Activated naive CD4-positive, alpha-beta T cell treated with anti-CD3 and anti-CD28 coated beads for 36 hours (primary cell): ENCODE measurements at regions not wholly inside any gene's neighbourhood (a gene's known extent, or its start where the extent isn't known, plus 50 kb on each side); places are given as distances from the start of the nearest gene placed in this dataset.

Experiments used
- CTCF ChIA-PET: fragments of 350-600 bp; sonication (Branson Sonifier 250); formaldehyde crosslinking; loops from one replicate; lab custom pipeline; 2021; ENCODE audit warnings: antibody characterized with exemption; lab: Charles Lee
- DNase-seq: peaks from one replicate; pipeline ENCODE4 v3.0.0-alpha.2; 2020
- H3K27ac Mint-ChIP-seq: one replicate; pipeline ENCODE4 v1.8.0; 2021; ENCODE audit warnings: mild to moderate bottlenecking, mixed read lengths
- H3K27me3 Mint-ChIP-seq: one replicate; pipeline ENCODE4 v1.8.0; 2021; ENCODE audit warnings: low read depth, mixed read lengths
- H3K36me3 Mint-ChIP-seq: one replicate; pipeline ENCODE4 v1.8.0; 2021; ENCODE audit warnings: low read depth, mixed read lengths
- H3K4me1 Mint-ChIP-seq: one replicate; pipeline ENCODE4 v1.8.0; 2021; ENCODE audit warnings: low read depth, mixed read lengths
- H3K4me3 Mint-ChIP-seq: one replicate; pipeline ENCODE4 v1.8.0; 2021; ENCODE audit warnings: mild to moderate bottlenecking, moderate library complexity, mixed read lengths
- H3K9me3 Mint-ChIP-seq: one replicate; pipeline ENCODE4 v1.8.0; 2021; ENCODE audit warnings: mixed read lengths
- intact Hi-C: fragments of 100-400 bp; cut with micrococcal nuclease; formaldehyde crosslinking; loops from one replicate; pipeline ENCODE4 v1.15.1; 2023

DNA sequence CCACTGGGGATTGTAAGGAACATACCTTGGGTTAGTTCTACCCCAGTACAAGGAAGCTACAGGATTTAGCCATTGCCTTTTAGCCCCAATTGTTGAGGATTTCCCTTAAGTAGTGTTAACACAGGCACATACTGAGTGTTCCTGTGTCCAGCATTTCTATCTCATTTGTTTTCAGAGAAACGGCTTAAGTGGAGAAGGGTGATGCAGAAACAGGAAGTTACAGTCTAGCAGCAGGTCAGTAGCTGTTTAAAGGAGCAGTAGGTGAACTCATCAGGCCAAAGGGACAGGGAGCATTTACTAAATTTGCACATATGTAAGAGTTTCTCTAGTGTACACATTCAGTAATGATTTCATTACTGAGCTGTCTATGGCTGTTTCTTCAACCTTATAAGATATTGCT, 644.2 kb upstream of the GJE1 start:
- Mint-ChIP-seq H3K4me3 (no peak overlapping the region), H3K36me3 (no peaks in the 10 kb centered on the region), H3K9me3 (peaks cover 2% of the 10 kb centered on the region), H3K27ac (no peak overlapping the region), H3K4me1 (peaks cover 20% of the 10 kb centered on the region), H3K27me3 (no peaks in the 10 kb centered on the region)
- intact Hi-C loops = loop anchor here (10.0 kb wide), 2 partner anchors 526 to 1456 kb away; partner anchors contain the start of gene HIVEP2
- DNase-seq = no peak
- CTCF ChIA-PET = no interaction called here

DNA sequence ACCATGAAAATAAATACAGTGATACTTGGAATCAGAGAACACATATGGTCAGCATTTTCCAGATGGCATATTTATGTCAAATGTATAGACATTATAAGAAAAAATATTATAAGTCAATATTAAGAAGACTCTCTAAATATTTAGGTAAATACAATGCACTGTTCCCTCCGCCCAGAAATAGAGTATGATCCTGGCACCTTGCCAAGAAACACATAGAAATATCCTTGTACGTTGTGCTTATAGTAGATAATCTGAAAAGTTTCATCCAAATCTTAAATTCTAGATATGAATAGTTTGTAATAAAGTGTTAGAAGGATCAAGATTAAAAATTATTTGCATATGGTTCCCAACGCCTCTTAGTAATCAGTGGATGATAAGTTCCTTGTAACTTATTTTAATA, 645.8 kb upstream of the GJE1 start:
- Mint-ChIP-seq H3K4me1 (peaks cover 30% of the 10 kb centered on the region), H3K27me3 (no peaks in the 10 kb centered on the region), H3K36me3 (no peaks in the 10 kb centered on the region), H3K9me3 (peaks cover 2% of the 10 kb centered on the region), H3K4me3 (no peak overlapping the region), H3K27ac (no peak overlapping the region)
- CTCF ChIA-PET = no interaction called here
- DNase-seq = no peak
- intact Hi-C loops = loop anchor here (10.0 kb wide), 2 partner anchors 528 to 1458 kb away; partner anchors contain the start of gene HIVEP2

DNA sequence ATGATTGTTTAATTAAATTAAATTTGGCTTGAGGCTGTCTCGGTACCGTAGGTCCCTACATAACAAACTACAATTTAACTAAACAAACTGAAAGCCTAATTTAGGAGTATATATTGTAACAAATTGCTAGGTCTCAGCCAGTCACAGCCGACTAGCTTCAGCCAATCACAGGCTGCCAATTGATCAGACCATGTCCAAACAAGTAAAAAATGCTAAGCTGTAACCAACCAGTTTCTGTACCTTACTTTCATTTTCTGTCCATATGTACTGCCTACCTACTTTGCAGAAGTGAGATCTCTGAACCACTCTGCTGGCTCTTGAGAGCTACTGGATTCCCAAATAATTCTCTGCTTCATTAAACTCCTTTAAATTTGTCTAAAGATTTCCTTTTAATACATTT, 648.0 kb upstream of the GJE1 start:
- H3K4me1 Mint-ChIP-seq = peaks cover 33% of the 10 kb centered on the region
- peak overlapping the region; percentile 91 for H3K27ac Mint-ChIP-seq
- CTCF ChIA-PET = no interaction called here
- no peaks in the 10 kb centered on the region for H3K27me3 Mint-ChIP-seq
- peaks cover 4% of the 10 kb centered on the region for H3K9me3 Mint-ChIP-seq
- intact Hi-C loops = loop anchor here (5.0 to 10.0 kb wide), 5 partner anchors 177 to 1460 kb away; partner anchors contain the start of gene HIVEP2
- no peak overlapping the region for H3K4me3 Mint-ChIP-seq
- H3K36me3 Mint-ChIP-seq = no peaks in the 10 kb centered on the region
- peak; percentile 52 for DNase-seq

DNA sequence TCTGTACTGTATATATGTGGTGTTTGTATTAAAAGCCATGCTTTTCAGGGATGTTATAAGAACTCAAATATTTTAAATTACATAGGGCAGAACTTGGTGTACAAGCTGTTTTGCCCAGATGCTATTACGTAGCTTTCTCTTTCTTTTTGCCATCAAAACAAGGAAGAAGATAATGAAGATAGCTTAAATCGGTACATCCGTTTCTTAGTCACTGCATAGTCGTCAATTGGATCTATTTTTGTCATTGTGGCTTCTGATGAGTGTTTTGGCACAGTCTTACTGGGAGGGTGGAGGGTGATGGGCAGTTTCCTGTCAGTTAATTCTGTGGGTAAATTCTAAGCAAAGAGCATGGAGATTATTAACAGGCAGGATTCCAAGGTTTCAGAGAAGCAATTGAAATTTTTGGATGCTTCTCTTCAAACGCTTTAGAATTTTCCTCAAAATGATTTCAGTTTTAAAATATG, 649.1 kb upstream of the GJE1 start:
- intact Hi-C loops = loop anchor here (1.0 to 10.0 kb wide), 11 partner anchors 19 to 1461 kb away; partner anchors contain the start of gene HIVEP2
- H3K4me3 Mint-ChIP-seq = peak overlapping the region; percentile 65
- CTCF ChIA-PET = interaction anchor here (0.9 kb wide), 3 partner anchors 12 to 724 kb away, joined by 3 to 6 read pairs (median 4); no protein-coding TSS in a partner anchor
- peaks cover 6% of the 10 kb centered on the region for H3K9me3 Mint-ChIP-seq
- peaks cover 33% of the 10 kb centered on the region for H3K4me1 Mint-ChIP-seq
- H3K27ac Mint-ChIP-seq = peak overlapping the region; percentile 91
- peak; percentile 70 for DNase-seq
- H3K36me3 Mint-ChIP-seq = no peaks in the 10 kb centered on the region
- no peaks in the 10 kb centered on the region for H3K27me3 Mint-ChIP-seq

DNA sequence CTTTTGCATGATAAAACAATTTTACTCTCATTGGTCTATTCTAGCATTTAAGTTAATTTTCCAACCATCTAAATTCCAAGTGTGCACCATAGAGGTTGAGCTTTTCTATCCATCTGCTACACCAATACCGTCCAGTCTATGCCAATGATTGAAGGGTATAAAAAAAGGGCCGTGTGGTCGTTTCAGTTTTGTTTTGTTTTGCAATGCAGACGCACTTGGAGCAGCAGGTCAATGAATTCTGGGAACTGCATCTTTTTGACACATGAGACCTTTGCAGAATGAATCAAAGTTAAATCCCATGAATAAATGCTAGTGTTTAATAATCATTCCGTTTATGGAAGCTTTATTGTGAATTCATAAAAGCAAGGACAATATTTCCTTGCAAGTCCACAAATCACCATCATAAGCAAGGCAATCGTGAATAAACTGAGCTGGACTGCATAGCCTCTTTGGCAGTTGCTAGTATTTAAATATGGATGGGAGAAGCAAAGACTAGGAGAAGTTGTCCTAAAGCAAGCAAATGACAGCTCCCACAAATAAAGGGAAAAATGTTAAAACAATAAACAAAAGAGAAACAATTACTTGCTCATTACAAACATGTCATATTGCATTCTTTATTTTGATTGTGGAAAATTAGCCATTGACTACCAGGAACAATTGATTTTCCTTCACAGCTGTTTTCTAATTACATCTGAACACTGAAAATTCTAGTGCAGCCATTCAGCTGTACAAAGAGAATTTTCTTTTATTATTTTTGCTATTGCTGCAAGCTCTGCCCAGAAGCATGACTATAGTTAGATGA, 649.7 kb upstream of the GJE1 start:
- intact Hi-C loops = loop anchor here (1.0 to 10.0 kb wide), 11 partner anchors 19 to 1462 kb away; partner anchors contain the start of gene HIVEP2
- H3K27ac Mint-ChIP-seq = peak overlapping the region; percentile 91
- H3K4me1 Mint-ChIP-seq = peaks cover 33% of the 10 kb centered on the region
- DNase-seq = no peak
- no peaks in the 10 kb centered on the region for H3K36me3 Mint-ChIP-seq
- H3K4me3 Mint-ChIP-seq = peak overlapping the region; percentile 65
- peaks cover 6% of the 10 kb centered on the region for H3K9me3 Mint-ChIP-seq
- no peaks in the 10 kb centered on the region for H3K27me3 Mint-ChIP-seq
- CTCF ChIA-PET = interaction anchor here (0.9 kb wide), 2 partner anchors 80 to 725 kb away, joined by 3 to 4 read pairs; no protein-coding TSS in a partner anchor

DNA sequence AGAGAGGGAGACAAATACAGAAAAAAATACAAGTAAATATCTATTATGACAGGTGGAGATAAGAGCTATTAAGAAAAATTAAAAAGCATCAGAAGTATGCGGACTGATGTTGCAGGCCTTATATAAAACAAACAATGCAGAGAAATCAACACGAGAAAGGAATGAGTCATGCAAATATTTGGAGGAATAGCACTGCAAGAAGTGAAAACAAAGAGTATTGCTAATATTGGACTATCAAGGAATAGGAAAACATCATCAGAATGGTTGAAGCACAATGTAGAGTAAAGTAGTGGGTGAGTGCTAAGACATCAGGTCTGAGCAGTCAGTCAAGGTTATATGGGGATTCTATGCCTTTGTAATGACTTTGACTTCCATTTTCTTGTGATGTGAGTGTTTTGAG, 657.5 kb upstream of the GJE1 start:
- no peak overlapping the region for H3K27ac Mint-ChIP-seq
- no peak for DNase-seq
- H3K27me3 Mint-ChIP-seq = no peaks in the 10 kb centered on the region
- no peak overlapping the region for H3K4me3 Mint-ChIP-seq
- intact Hi-C loops = no loop called here
- peaks cover 5% of the 10 kb centered on the region for H3K9me3 Mint-ChIP-seq
- CTCF ChIA-PET = no interaction called here
- H3K4me1 Mint-ChIP-seq = peaks cover 5% of the 10 kb centered on the region
- no peaks in the 10 kb centered on the region for H3K36me3 Mint-ChIP-seq

DNA sequence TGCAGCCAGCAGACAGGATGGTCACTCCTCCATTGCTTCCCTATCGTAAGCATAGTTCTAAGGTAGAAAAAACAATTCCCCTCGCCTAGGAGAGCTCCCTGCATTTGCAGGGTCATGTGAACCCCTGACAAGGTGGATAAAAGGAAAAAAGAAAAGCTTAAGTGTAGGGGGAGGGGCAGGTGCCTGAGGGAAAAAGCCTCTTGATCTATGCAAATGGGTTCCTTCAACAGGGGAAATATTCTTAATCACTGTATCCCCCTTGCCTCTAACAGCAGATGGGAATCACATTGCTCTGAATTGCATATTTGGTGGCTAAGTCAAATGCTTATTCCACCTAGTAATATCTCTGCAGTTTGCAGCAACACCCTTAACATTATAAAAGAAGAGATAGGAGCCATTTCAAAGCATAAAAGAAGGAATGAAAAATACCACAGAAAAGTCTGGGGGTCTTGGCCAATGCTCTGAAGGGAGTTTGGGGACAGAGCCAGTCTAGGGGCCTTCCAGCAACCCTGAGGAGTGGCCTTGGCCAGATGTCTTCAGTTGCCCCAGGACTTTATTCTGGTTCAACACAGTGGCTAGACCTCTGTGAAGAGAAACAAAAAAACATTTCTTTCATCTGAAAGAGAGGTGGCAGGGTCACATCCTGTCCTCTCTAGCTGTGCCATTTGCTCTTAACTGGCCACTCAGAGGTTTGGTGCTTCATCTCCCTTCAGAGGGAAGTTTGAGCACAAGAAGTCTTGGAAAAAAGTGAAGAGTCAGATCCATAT, 660.4 kb upstream of the GJE1 start:
- no peak overlapping the region for H3K4me3 Mint-ChIP-seq
- no peaks in the 10 kb centered on the region for H3K27me3 Mint-ChIP-seq
- H3K9me3 Mint-ChIP-seq = no peaks in the 10 kb centered on the region
- no peak for DNase-seq
- intact Hi-C loops = no loop called here
- H3K27ac Mint-ChIP-seq = no peak overlapping the region
- no peaks in the 10 kb centered on the region for H3K36me3 Mint-ChIP-seq
- peaks cover 5% of the 10 kb centered on the region for H3K4me1 Mint-ChIP-seq
- CTCF ChIA-PET = interaction anchor here (0.9 kb wide), 1 partner anchor 14 kb away, joined by 3 read pairs; no protein-coding TSS in a partner anchor

DNA sequence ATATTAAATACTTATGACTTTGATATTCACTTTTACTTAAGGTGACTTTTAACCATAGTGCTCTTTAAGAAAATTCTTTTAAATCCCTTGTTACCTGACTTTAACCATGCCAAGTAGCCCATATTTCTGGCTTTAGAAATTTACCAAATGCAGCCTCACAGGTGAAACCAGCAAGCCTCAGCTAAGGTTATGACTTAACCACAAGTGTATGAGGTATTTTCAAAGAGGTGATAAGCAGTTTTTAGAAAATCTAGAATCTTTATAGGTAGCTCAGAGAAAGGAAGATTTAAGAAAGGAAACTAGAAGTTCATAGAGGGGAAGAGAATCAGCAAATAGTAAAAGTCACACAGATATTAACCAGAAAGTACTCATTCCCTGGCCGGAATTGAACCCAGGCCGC, 661.9 kb upstream of the GJE1 start:
- Mint-ChIP-seq H3K9me3 (no peaks in the 10 kb centered on the region), H3K4me1 (peaks cover 5% of the 10 kb centered on the region), H3K36me3 (no peaks in the 10 kb centered on the region), H3K4me3 (no peak overlapping the region), H3K27ac (no peak overlapping the region), H3K27me3 (no peaks in the 10 kb centered on the region)
- intact Hi-C loops = no loop called here
- DNase-seq = no peak
- CTCF ChIA-PET = no interaction called here

DNA sequence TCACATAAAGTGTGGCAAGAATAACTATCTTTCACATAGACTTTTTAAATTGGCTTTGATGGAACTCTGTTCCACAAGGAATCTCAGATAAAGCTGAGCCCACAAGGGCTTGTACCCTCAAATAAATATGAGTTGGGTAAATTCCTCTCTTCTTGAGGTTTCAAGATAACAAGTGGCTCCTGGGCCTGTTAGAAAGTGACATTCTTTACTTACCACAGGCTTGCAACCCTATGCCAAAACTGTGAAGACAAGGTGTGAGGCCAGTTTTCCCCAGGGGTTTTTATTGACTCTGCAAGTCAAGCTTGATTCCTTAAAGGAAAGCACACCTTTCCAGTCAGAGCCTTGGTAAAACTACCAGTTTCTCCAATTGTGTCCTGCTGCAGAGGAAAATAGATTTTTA, 664.8 kb upstream of the GJE1 start:
- peaks cover 12% of the 10 kb centered on the region for H3K4me1 Mint-ChIP-seq
- H3K27me3 Mint-ChIP-seq = no peaks in the 10 kb centered on the region
- no peak overlapping the region for H3K27ac Mint-ChIP-seq
- no peaks in the 10 kb centered on the region for H3K9me3 Mint-ChIP-seq
- intact Hi-C loops = no loop called here
- CTCF ChIA-PET = no interaction called here
- no peak for DNase-seq
- no peak overlapping the region for H3K4me3 Mint-ChIP-seq
- no peaks in the 10 kb centered on the region for H3K36me3 Mint-ChIP-seq

DNA sequence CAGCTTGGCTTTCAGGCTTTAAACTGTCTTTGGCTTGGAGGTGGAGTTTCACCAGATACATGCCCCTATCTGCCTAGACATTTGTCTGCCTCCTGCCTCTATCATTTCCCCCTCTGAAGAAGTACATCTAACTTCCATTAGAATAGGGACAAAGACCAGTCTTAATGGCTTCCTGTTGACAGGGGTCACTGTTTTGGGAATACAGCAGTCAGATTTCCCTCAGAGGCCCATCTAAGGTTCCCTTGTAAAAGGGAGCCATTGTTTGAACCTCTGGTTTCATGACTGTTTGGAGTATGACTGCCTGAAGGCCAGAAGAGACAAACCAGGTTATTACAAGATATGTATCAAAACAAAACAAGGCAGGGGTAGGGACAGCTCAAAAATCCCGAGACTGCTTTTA, 665.7 kb upstream of the GJE1 start:
- H3K36me3 Mint-ChIP-seq = no peaks in the 10 kb centered on the region
- no peaks in the 10 kb centered on the region for H3K27me3 Mint-ChIP-seq
- no peaks in the 10 kb centered on the region for H3K9me3 Mint-ChIP-seq
- H3K4me1 Mint-ChIP-seq = peaks cover 12% of the 10 kb centered on the region
- DNase-seq = no peak
- no peak overlapping the region for H3K27ac Mint-ChIP-seq
- no peak overlapping the region for H3K4me3 Mint-ChIP-seq
- CTCF ChIA-PET = no interaction called here
- intact Hi-C loops = no loop called here

DNA sequence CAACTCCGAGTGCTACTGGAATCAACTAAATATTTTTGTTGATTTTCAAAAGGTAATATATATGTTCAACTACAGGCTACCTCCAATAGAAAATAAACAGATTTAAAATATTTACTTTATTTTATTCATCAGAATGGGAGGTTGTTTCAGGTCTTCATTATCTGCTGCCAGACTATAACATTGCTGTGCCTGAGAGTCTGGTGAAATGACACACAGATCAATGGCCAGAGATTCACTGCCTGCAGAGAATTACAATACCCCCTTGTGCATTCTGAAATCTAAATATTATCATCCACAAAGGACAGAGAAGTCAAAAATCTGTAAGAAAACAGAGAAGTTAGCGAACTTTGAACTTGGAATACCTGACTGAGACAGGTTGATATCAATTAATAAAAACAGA, 667.8 kb upstream of the GJE1 start:
- CTCF ChIA-PET = no interaction called here
- DNase-seq = no peak
- Mint-ChIP-seq H3K4me3 (no peak overlapping the region), H3K9me3 (no peaks in the 10 kb centered on the region), H3K36me3 (no peaks in the 10 kb centered on the region), H3K4me1 (peaks cover 10% of the 10 kb centered on the region), H3K27me3 (no peaks in the 10 kb centered on the region), H3K27ac (no peak overlapping the region)
- intact Hi-C loops = loop anchor here (1.0 kb wide), 1 partner anchor 18 kb away; no protein-coding TSS in a partner anchor

DNA sequence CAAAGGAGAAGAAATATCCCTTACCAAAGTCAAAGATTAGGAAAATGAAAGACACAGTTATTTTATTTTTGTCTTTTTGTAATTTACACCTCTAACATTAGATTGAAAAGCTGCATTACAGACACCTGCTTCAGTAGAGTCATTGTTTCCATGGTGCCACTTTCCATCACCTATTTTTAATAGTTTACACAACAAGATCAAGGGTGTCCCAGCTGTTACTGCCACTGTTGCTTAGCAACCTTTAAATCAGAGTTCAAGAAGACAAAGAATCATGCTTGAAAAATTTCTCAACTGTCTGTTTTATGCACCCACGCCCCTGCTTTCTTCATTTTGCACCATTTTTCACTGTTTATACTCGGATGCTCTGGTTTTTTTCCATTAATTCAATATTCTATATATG, 668.2 kb upstream of the GJE1 start:
- CTCF ChIA-PET = no interaction called here
- H3K9me3 Mint-ChIP-seq = no peaks in the 10 kb centered on the region
- intact Hi-C loops = loop anchor here (1.0 kb wide), 1 partner anchor 19 kb away; no protein-coding TSS in a partner anchor

More for the DNA sequence above, 668.2 kb upstream of the GJE1 start:
- Mint-ChIP-seq H3K27me3 (no peaks in the 10 kb centered on the region), H3K36me3 (no peaks in the 10 kb centered on the region), H3K27ac (no peak overlapping the region), H3K4me3 (no peak overlapping the region), H3K4me1 (peaks cover 10% of the 10 kb centered on the region)
- DNase-seq = no peak
